HG03342 (cell line): ENCODE measurements at regions not wholly inside any gene's neighbourhood (a gene's known extent, or its start where the extent isn't known, plus 50 kb on each side); places are given as distances from the start of the nearest gene placed in this dataset.
"Not testable (repeated sequence)": the region's sequence is repeated elsewhere in the genome, so short reads cannot be mapped to it uniquely, and the experiment has no call there.

Source experiments
- ATAC-seq: cut with Tn5 transposase; IDR thresholded peaks from one replicate; pipeline ENCODE4 v1.9.1; 2021; ENCODE audit warnings: mild to moderate bottlenecking, moderate library complexity; ENCODE audit not compliant: unreplicated experiment

DNA sequence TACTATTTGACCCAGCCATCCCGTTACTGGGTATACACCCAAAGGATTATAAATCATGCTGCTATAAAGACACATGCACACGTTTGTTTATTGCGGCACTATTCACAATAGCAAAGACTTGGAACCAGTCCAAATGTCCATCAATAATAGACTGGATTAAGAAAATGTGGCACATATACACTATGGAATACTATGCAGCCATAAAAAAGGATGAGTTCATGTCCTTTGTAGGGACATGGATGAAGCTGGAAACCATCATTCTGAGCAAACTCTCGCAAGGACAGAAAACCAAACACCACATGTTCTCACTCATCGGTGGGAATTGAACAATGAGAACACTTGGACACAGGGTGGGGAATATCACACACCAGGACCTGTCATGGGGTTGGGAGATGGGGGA, 56.7 kb upstream of the SELENOP start:
- ATAC-seq = not testable (repeated sequence)

DNA sequence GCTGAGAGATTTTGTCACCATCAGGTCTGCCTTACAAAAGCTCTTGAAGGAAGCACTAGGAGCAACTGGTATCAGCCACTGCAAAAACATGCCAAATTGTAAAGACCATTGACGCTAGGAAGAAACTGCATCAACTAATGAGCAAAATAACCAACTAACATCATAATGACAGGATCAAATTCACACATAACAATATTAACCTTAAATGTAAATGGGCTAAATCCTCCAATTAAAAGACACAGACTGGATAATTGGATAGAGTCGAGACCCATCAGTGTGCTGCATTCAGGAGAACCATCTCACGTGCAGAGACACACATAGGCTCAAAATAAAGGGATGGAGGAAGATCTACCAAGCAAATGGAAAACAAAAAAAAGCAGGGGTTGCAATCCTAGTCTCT, 53.1 kb upstream of the SELENOP start:
- ATAC-seq = not testable (repeated sequence)
